Gastrocnemius medialis (tissue), 4 donors: ENCODE measurements at regions not wholly inside any gene's neighbourhood (a gene's known extent, or its start where the extent isn't known, plus 50 kb on each side); places are given as distances from the start of the nearest gene placed in this dataset.

ENCODE experiments used
- ATAC-seq, 2 donors: fragments of 150-250 bp; one replicate each; pipeline ENCODE4 v1.9.1; 2016
- DNase-seq, 2 donors: peaks; one replicate each; pipeline ENCODE4 v3.0.0-alpha.2; 2019
- H3K27ac ChIP-seq, 4 donors: fragments of 200-600 bp; sonication (generic); 1 replicate in 1 of 4; 2 replicates in 3 of 4; pipeline ENCODE4 v1.5.1; 2016 to 2018; ENCODE audit warnings: mild to moderate bottlenecking in 2 of 4, moderate library complexity in 1 of 4
- H3K27me3 ChIP-seq, 3 donors: fragments of 200-600 bp; sonication (generic) in 2 of 3; 1 replicate in 1 of 3; 2 replicates in 2 of 3; pipeline versions ENCODE4 v1.5.1 to v1.6.0; 2016 to 2019; ENCODE audit warnings: mild to moderate bottlenecking in 1 of 3, moderate library complexity in 1 of 3
- H3K36me3 ChIP-seq, 2 donors: fragments of 200-600 bp; sonication (generic) in 1 of 2; one replicate each; pipeline ENCODE4 v1.5.1; 2017 to 2018
- H3K4me1 ChIP-seq, 2 donors: fragments of 200-600 bp; sonication (generic) in 1 of 2; one replicate each; pipeline ENCODE4 v1.5.1; 2016 to 2017; ENCODE audit warnings: mild to moderate bottlenecking in 2 of 2
- H3K4me3 ChIP-seq, 4 donors: fragments of 200-600 bp; sonication (generic) in 3 of 4; 1 replicate in 1 of 4; 2 replicates in 3 of 4; pipeline ENCODE4 v1.5.1; 2016 to 2019; ENCODE audit warnings: mild to moderate bottlenecking in 2 of 4
- H3K9me3 ChIP-seq, 3 donors: fragments of 200-600 bp; sonication (generic) in 2 of 3; 1 replicate in 1 of 3; 2 replicates in 2 of 3; pipeline ENCODE4 v1.5.1; 2016 to 2019
- CTCF ChIP-seq, 5 experiments: fragments of 450-650 bp in 3 of 5; fragments of 200-600 bp in 2 of 5; sonication (generic) in 2 of 5; IDR thresholded peaks in 4 of 5; conservative IDR thresholded peaks in 1 of 5; 1 replicate in 4 of 5; 2 replicates in 1 of 5; pipeline ENCODE4 v1.5.1; 2016 to 2019; ENCODE audit warnings: antibody characterized with exemption in 5 of 5, mild to moderate bottlenecking in 3 of 5, moderate library complexity in 3 of 5
- POLR2A ChIP-seq, 2 donors: fragments of 450-650 bp; IDR thresholded peaks; one replicate each; pipeline ENCODE4 v1.6.1; 2017; ENCODE audit warnings: antibody characterized with exemption in 2 of 2, mild to moderate bottlenecking in 2 of 2, moderate library complexity in 2 of 2
- in situ Hi-C, 4 donors: fragments of 200-750 bp; cut with MboI; loops; one replicate each; pipeline versions ENCODE4 v1.15.0 to v1.8.0; 2017; ENCODE audit warnings: low sequenced_read_pairs in 4 of 4
- intact Hi-C: fragments of 100-400 bp; cut with DNase I; formaldehyde crosslinking; loops from one replicate; pipeline ENCODE4 v1.15.1; 2023; ENCODE audit warnings: low total_unique reads

- DNase-seq (no peak), ATAC-seq (no peak)
- Histone ChIP-seq H3K27ac (no peak overlapping the region), H3K27me3 (no peaks in the 10 kb centered on the region), H3K9me3 (no peaks in the 10 kb centered on the region), H3K36me3 (no peaks in the 10 kb centered on the region), H3K4me3 (no peak overlapping the region), H3K4me1 (peaks cover 8 to 18% of the 10 kb centered on the region in 2 donors)
- in situ Hi-C loops: no loop called here
- intact Hi-C loops: loop anchor here (5.0 kb wide), 1 partner anchor 42 kb away; no protein-coding TSS in a partner anchor
- TF ChIP-seq CTCF (IDR thresholded peaks at IDR 0.05 in 4 of 5, conservative IDR thresholded peaks at IDR 0.05 in 1 of 5) (no peak), POLR2A (IDR thresholded peaks at IDR 0.05) (no peak)
Measured at GRCh38 chr18:9015689-9016088, 86.8 kb upstream of the NDUFV2 start.

GRCh38 chr18:9016633-9017166 lies 85.8 kb upstream of the NDUFV2 start:
- TF ChIP-seq POLR2A (IDR thresholded peaks at IDR 0.05): no peak
- TF ChIP-seq CTCF (IDR thresholded peaks at IDR 0.05 in 4 of 5, conservative IDR thresholded peaks at IDR 0.05 in 1 of 5): no peak
- no peaks in the 10 kb centered on the region for H3K27me3 ChIP-seq
- peak overlapping the region; percentile 78 to 92 (median 84) for H3K27ac ChIP-seq
- ATAC-seq (peak; percentile 27 to 45), DNase-seq (no peak)
- H3K9me3 ChIP-seq: no peaks in the 10 kb centered on the region
- in situ Hi-C loops: no loop called here
- peaks cover 8 to 18% of the 10 kb centered on the region in 2 donors for H3K4me1 ChIP-seq
- H3K4me3 ChIP-seq: peak overlapping the region; percentile 40 to 55 (median 44)
- H3K36me3 ChIP-seq: no peaks in the 10 kb centered on the region
- intact Hi-C loops: loop anchor here (5.0 kb wide), 1 partner anchor 41 kb away; no protein-coding TSS in a partner anchor

- Histone ChIP-seq H3K27me3 (no peaks in the 10 kb centered on the region), H3K4me3 (peak overlapping the region; percentile 40 to 55 (median 44)), H3K27ac (peak overlapping the region; percentile 78 to 92 (median 84)), H3K4me1 (peaks cover 8 to 18% of the 10 kb centered on the region in 2 donors), H3K36me3 (no peaks in the 10 kb centered on the region), H3K9me3 (no peaks in the 10 kb centered on the region)
- DNase-seq: peak; percentile 67 to 81
- TF ChIP-seq POLR2A (IDR thresholded peaks at IDR 0.05) (no peak), CTCF (IDR thresholded peaks at IDR 0.05 in 4 of 5, conservative IDR thresholded peaks at IDR 0.05 in 1 of 5) (peak in 1 of 5 experiments; percentile 17)
- peak; percentile 87 to 92 for ATAC-seq
- intact Hi-C loops (loop anchor here (5.0 kb wide), 1 partner anchor 40 kb away; no protein-coding TSS in a partner anchor), in situ Hi-C loops (no loop called here)
Measured at GRCh38 chr18:9017167-9017904, 85.2 kb upstream of the NDUFV2 start.

GRCh38 chr18:9017905-9018227 lies 84.6 kb upstream of the NDUFV2 start:
- Histone ChIP-seq H3K36me3 (no peaks in the 10 kb centered on the region), H3K9me3 (no peaks in the 10 kb centered on the region), H3K27me3 (no peaks in the 10 kb centered on the region), H3K27ac (peak overlapping the region; percentile 78 to 92 (median 84)), H3K4me1 (peaks cover 8 to 18% of the 10 kb centered on the region in 2 donors), H3K4me3 (peak overlapping the region in 2 of 4 donors; percentile 44 to 55)
- peak; percentile 70 to 71 for ATAC-seq
- intact Hi-C loops: loop anchor here (5.0 kb wide), 1 partner anchor 39 kb away; no protein-coding TSS in a partner anchor
- TF ChIP-seq POLR2A (IDR thresholded peaks at IDR 0.05): no peak
- no peak for TF ChIP-seq CTCF (IDR thresholded peaks at IDR 0.05 in 4 of 5, conservative IDR thresholded peaks at IDR 0.05 in 1 of 5)
- no peak for DNase-seq
- in situ Hi-C loops: no loop called here
